ENCODE measurements at regions not wholly inside any gene's neighbourhood (a gene's known extent, or its start where the extent isn't known, plus 50 kb on each side); places are given as distances from the start of the nearest gene placed in this dataset.

DNA sequence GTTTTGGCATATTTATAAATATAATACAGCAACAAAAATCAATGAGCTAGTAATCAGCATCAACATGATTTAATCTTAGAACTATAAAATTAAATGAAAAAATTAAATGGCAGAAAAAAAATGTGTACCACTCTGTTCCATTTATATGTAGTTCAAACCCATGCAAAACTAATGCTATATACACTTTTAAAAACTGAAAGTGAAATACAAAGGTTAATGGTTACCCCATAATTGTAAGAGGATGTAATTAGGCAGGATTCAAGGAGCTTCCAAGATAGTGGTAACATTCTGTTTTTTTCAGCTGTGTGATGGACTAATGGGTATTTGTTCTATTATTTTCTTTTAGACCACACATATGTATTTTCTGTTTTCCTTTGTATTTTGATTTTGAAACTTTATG lies 492.1 kb downstream of the UTRN start:
- Histone ChIP-seq H3K27me3 (no peaks in the 10 kb centered on the region), H3K4me3 (no peak overlapping the region), H3K27ac (no peak overlapping the region), H3K9me3 (no peaks in the 10 kb centered on the region), H3K36me3 (peaks cover 10 to 28% of the 10 kb centered on the region in 2 donors), H3K4me1 (no peaks in the 10 kb centered on the region)
- TF ChIP-seq, protein P1, sequence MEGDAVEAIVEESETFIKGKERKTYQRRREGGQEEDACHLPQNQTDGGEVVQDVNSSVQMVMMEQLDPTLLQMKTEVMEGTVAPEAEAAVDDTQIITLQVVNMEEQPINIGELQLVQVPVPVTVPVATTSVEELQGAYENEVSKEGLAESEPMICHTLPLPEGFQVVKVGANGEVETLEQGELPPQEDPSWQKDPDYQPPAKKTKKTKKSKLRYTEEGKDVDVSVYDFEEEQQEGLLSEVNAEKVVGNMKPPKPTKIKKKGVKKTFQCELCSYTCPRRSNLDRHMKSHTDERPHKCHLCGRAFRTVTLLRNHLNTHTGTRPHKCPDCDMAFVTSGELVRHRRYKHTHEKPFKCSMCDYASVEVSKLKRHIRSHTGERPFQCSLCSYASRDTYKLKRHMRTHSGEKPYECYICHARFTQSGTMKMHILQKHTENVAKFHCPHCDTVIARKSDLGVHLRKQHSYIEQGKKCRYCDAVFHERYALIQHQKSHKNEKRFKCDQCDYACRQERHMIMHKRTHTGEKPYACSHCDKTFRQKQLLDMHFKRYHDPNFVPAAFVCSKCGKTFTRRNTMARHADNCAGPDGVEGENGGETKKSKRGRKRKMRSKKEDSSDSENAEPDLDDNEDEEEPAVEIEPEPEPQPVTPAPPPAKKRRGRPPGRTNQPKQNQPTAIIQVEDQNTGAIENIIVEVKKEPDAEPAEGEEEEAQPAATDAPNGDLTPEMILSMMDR (IDR thresholded peaks at IDR 0.05) = no peak
- no peak for DNase-seq (ENCODE audit: low spot score in 2 of 2)
- intact Hi-C loops (cut with DNase I) = no loop called here

DNA sequence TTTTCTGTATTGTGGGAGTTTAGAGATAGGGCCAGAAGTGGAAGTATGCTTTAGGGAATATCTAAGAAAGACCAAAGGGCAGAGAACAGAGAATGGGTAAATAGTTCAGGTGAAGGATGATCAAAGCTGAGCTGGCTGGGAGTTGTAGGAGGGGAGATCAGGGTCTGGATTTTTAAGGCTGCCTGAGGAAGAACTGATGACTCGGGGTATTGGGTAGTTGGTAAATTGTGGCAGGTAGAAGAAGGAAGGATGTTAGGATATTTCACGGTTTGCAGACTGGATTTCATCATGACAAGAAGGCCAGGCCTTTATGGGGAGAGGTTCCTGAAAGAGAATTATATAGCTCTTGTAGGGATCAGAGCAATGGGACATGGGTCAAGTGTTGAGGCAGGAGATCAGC lies 492.9 kb downstream of the UTRN start:
- Histone ChIP-seq H3K27me3 (no peaks in the 10 kb centered on the region), H3K9me3 (no peaks in the 10 kb centered on the region), H3K27ac (no peak overlapping the region), H3K4me3 (no peak overlapping the region), H3K36me3 (peaks cover 7 to 26% of the 10 kb centered on the region in 2 donors), H3K4me1 (no peaks in the 10 kb centered on the region)
- DNase-seq (ENCODE audit: low spot score in 2 of 2) = no peak
- TF ChIP-seq, protein P1 (IDR thresholded peaks at IDR 0.05) = no peak
- intact Hi-C loops (cut with DNase I) = no loop called here

DNA sequence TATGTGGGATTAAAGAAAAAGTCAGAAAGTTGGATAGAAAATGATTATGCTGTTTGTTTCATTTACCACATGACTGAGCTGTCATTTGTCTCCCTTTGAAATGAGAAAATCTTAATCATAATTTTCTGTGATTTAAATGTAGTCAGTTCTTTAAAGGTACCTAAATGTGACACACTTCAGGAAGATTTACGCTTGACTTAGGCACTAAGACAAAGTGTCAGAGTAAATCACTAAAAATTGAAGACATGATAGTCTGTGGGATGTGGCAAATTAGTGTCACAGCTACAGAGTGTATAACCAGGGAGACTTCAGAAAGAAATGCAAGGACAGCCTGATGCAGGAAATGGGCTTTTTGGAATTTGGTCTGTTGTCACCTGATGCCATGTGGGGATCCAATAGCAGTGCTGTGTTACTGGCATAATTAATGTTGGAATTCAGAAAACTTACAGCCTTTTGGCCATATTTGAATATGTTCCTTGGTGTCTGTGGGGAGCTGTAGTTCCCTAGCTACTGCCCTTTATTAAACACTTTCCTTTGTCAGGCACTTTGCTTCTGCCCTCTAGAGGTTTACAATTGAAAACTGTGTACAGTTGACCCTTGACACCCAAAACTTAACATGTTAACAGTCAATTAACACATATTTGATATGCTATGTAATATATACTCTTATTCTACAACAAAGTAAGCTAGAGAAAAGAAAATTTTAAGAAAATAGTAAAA lies 493.8 kb downstream of the UTRN start:
- H3K4me3 ChIP-seq = no peak overlapping the region
- no peaks in the 10 kb centered on the region for H3K4me1 ChIP-seq
- no peak for DNase-seq (ENCODE audit: low spot score in 2 of 2)
- TF ChIP-seq, protein P1 (IDR thresholded peaks at IDR 0.05) = no peak
- H3K36me3 ChIP-seq = peaks cover 7 to 19% of the 10 kb centered on the region in 2 donors
- H3K27me3 ChIP-seq = no peaks in the 10 kb centered on the region
- no peaks in the 10 kb centered on the region for H3K9me3 ChIP-seq
- H3K27ac ChIP-seq = no peak overlapping the region
- intact Hi-C loops (cut with DNase I) = no loop called here

DNA sequence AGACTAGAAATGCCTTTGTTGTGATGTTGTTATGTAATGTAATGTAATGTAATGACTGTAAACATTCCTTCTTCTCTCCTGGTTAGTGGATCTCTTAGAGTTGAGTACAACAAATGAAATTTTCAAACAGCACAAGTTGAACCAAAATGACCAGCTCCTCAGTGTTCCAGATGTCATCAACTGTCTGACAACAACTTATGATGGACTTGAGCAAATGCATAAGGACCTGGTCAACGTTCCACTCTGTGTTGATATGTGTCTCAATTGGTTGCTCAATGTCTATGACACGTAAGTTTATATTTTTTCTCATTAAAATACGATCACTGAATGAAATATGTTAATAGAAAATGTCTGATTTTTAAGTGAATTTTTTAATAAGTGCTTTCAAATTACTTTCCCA lies 496.7 kb downstream of the UTRN start:
- DNase-seq (ENCODE audit: low spot score in 2 of 2) = no peak
- TF ChIP-seq, protein P1 (IDR thresholded peaks at IDR 0.05) = no peak

DNA sequence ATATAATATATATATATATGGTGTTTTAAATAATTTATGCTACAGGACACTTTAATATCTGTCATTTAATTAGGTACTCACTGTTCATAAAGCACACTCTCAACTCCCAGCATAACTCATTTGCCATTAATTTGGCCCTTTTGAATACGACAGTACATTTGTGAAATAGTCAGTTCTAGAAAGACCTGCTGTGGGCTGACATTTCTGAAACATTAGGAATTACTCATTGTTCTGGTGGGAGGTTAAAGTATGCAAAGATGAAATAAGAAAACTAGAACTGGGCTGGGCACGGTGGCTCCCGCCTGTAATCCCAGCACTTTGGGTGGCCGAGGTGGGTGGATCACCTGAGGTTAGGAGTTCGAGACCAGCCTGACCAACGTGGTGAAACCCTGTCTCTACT lies 497.5 kb downstream of the UTRN start:
- Histone ChIP-seq H3K9me3 (no peaks in the 10 kb centered on the region), H3K36me3 (peaks cover 0 to 4% of the 10 kb centered on the region in 2 donors), H3K27ac (no peak overlapping the region), H3K4me1 (no peaks in the 10 kb centered on the region), H3K4me3 (no peak overlapping the region), H3K27me3 (no peaks in the 10 kb centered on the region)
- TF ChIP-seq, protein P1 (IDR thresholded peaks at IDR 0.05) = no peak
- DNase-seq (ENCODE audit: low spot score in 2 of 2) = no peak
- intact Hi-C loops (cut with DNase I) = no loop called here

More for the DNA sequence above, 496.7 kb downstream of the UTRN start:
- H3K36me3 ChIP-seq = peaks cover 0 to 4% of the 10 kb centered on the region in 2 donors
- intact Hi-C loops (cut with DNase I) = no loop called here
- H3K27me3 ChIP-seq = no peaks in the 10 kb centered on the region
- no peaks in the 10 kb centered on the region for H3K9me3 ChIP-seq
- H3K27ac ChIP-seq = no peak overlapping the region
- no peak overlapping the region for H3K4me3 ChIP-seq
- no peaks in the 10 kb centered on the region for H3K4me1 ChIP-seq

All from ascending aorta (tissue), 2 donors.